ENCODE measurements at regions not wholly inside any gene's neighbourhood (a gene's known extent, or its start where the extent isn't known, plus 50 kb on each side); places are given as distances from the start of the nearest gene placed in this dataset.

- Mint-ChIP-seq H3K4me3 (ENCODE audit: low read depth, unreplicated experiment) (no peak overlapping the region), H3K9me3 (ENCODE audit: low read depth, unreplicated experiment) (peaks cover 1% of the 10 kb centered on the region), H3K27ac (ENCODE audit: unreplicated experiment) (no peak overlapping the region), H3K36me3 (ENCODE audit: insufficient read depth, unreplicated experiment) (no peaks in the 10 kb centered on the region), H3K4me1 (ENCODE audit: low read depth, unreplicated experiment) (no peaks in the 10 kb centered on the region), H3K27me3 (ENCODE audit: unreplicated experiment) (no peaks in the 10 kb centered on the region)
- DNase-seq: no peak
- CTCF ChIA-PET: no interaction called here
- intact Hi-C loops (cut with micrococcal nuclease; ENCODE audit: unreplicated experiment): no loop called here
- BruUV-seq (replicated peaks): no TSS peak
- no peak for TF ChIP-seq CTCF (IDR thresholded peaks at IDR 0.05; ENCODE audit: unreplicated experiment)
Measured at GRCh38 chr13:26880735-26881134, 120.1 kb upstream of the GPR12 start.

- no peak for TF ChIP-seq CTCF (IDR thresholded peaks at IDR 0.05; ENCODE audit: unreplicated experiment)
- CTCF ChIA-PET: interaction anchor here (0.6 kb wide), 1 partner anchor 17 kb away, joined by 3 read pairs; no protein-coding TSS in a partner anchor
- no peak overlapping the region for H3K27ac Mint-ChIP-seq (ENCODE audit: unreplicated experiment)
- H3K4me1 Mint-ChIP-seq (ENCODE audit: low read depth, unreplicated experiment): no peaks in the 10 kb centered on the region
- H3K4me3 Mint-ChIP-seq (ENCODE audit: low read depth, unreplicated experiment): no peak overlapping the region
- DNase-seq: no peak
- H3K27me3 Mint-ChIP-seq (ENCODE audit: unreplicated experiment): peaks cover under 1% of the 10 kb centered on the region
- no peaks in the 10 kb centered on the region for H3K9me3 Mint-ChIP-seq (ENCODE audit: low read depth, unreplicated experiment)
- no peaks in the 10 kb centered on the region for H3K36me3 Mint-ChIP-seq (ENCODE audit: insufficient read depth, unreplicated experiment)
- no TSS peak for BruUV-seq (replicated peaks)
- intact Hi-C loops (cut with micrococcal nuclease; ENCODE audit: unreplicated experiment): no loop called here
Measured at GRCh38 chr13:26878438-26878837, 117.9 kb upstream of the GPR12 start.

- H3K27me3 Mint-ChIP-seq (ENCODE audit: unreplicated experiment): peaks cover 12% of the 10 kb centered on the region
Measured at GRCh38 chr13:26873386-26873698, 112.8 kb upstream of the GPR12 start.

GRCh38 chr13:26872525-26873385 is 112.2 kb upstream of the GPR12 start:
- BruUV-seq (replicated peaks): no TSS peak
- no peaks in the 10 kb centered on the region for H3K36me3 Mint-ChIP-seq (ENCODE audit: insufficient read depth, unreplicated experiment)
- peak; percentile 54 for DNase-seq
- H3K4me3 Mint-ChIP-seq (ENCODE audit: low read depth, unreplicated experiment): no peak overlapping the region
- CTCF ChIA-PET: interaction anchor here (1.0 kb wide), 1 partner anchor 688 kb away, joined by 3 read pairs; no protein-coding TSS in a partner anchor
- intact Hi-C loops (cut with micrococcal nuclease; ENCODE audit: unreplicated experiment): no loop called here
- no peak overlapping the region for H3K27ac Mint-ChIP-seq (ENCODE audit: unreplicated experiment)
- peak; percentile 39 for TF ChIP-seq CTCF (IDR thresholded peaks at IDR 0.05; ENCODE audit: unreplicated experiment)
- peaks cover 12% of the 10 kb centered on the region for H3K27me3 Mint-ChIP-seq (ENCODE audit: unreplicated experiment)
- H3K9me3 Mint-ChIP-seq (ENCODE audit: low read depth, unreplicated experiment): no peaks in the 10 kb centered on the region
- no peaks in the 10 kb centered on the region for H3K4me1 Mint-ChIP-seq (ENCODE audit: low read depth, unreplicated experiment)

More at GRCh38 chr13:26873386-26873698, 112.8 kb upstream of the GPR12 start:
- H3K4me1 Mint-ChIP-seq (ENCODE audit: low read depth, unreplicated experiment): no peaks in the 10 kb centered on the region
- no peak for TF ChIP-seq CTCF (IDR thresholded peaks at IDR 0.05; ENCODE audit: unreplicated experiment)
- no peaks in the 10 kb centered on the region for H3K9me3 Mint-ChIP-seq (ENCODE audit: low read depth, unreplicated experiment)
- DNase-seq: no peak
- H3K4me3 Mint-ChIP-seq (ENCODE audit: low read depth, unreplicated experiment): no peak overlapping the region
- no peaks in the 10 kb centered on the region for H3K36me3 Mint-ChIP-seq (ENCODE audit: insufficient read depth, unreplicated experiment)
- no peak overlapping the region for H3K27ac Mint-ChIP-seq (ENCODE audit: unreplicated experiment)
- BruUV-seq (replicated peaks): no TSS peak
- CTCF ChIA-PET: interaction anchor here (1.0 kb wide), 1 partner anchor 689 kb away, joined by 3 read pairs; no protein-coding TSS in a partner anchor
- intact Hi-C loops (cut with micrococcal nuclease; ENCODE audit: unreplicated experiment): no loop called here

Measured in Calu3 (cell line).